Femur (tissue), 1 donor: ENCODE measurements at regions not wholly inside any gene's neighbourhood (a gene's known extent, or its start where the extent isn't known, plus 50 kb on each side); places are given as distances from the start of the nearest gene placed in this dataset.

Experiments used
- DNase-seq: peaks from one replicate; pipeline ENCODE4 v3.0.0-alpha.2; 2017

GRCh38 chr16:86018941-86019340 lies 120.0 kb downstream of the IRF8 start:
- DNase-seq, result no peak

- DNase-seq, result no peak
Measured at GRCh38 chr16:86019446-86020047, 120.6 kb downstream of the IRF8 start.

DNA sequence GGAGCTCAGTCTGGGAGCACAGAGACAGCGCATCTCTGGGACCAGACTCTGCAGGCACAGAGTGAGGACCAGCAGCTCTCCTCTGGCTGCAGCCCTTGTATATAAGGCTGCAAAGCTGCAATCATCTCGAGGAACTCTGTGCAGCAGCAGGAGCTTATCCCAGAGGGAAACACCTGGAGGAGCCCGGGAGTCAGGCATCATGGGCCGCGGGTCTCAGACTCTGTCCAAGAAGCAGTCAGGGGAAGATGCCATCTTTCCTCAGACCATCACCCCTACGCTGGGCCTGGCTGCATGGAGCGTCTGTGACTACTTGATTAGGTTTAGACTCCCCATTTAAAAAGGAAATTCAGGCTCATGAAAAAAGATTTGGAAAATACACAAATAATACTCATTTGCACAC lies 122.0 kb downstream of the IRF8 start:
- DNase-seq, result no peak

DNA sequence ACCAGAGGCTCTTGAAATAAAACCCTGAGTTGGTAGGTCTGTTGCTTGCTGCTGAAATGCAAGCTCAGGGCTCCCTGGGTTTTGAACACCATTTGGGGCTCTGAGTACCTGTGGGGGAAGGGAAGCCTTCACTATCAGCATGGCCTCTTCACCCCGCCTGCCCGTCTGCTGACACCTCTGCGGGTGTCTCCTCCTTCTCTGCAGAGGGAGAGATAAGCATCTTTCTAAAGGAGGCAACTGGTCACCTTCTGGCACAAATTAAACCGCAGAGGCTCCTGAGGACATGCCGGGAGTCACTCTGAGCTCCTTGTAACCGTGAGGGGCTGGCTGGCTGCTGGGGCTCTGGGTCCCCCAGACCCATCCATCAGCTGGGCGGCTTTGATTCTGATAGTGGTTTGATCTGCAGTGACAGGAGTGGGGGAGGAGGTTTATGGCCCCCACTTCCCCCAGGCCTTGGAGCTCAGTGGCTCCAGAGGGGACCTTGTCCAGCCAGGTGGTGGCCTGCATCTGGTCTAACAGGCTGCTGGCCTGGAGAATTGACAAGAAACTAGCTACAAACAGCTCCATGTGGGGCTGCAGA lies 123.5 kb downstream of the IRF8 start:
- DNase-seq, result no peak

DNA sequence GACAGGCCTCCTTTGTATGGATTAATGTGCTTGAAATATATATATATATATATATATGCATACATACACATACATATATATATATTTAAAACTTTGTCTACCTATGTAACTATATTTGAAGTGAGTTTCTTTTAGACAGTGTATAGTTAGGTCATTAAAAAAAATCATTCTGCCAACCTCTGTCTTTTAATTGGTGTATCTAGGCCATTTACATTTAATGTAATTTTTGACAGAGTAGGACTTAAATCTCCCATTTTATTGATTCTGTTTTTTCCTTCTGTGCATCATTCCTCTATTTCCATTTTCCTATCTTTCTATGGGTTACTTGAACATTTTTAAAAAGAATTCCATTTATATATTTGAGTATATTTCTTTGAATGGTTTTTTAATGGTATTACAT lies 125.2 kb downstream of the IRF8 start:
- DNase-seq, result no peak

DNA sequence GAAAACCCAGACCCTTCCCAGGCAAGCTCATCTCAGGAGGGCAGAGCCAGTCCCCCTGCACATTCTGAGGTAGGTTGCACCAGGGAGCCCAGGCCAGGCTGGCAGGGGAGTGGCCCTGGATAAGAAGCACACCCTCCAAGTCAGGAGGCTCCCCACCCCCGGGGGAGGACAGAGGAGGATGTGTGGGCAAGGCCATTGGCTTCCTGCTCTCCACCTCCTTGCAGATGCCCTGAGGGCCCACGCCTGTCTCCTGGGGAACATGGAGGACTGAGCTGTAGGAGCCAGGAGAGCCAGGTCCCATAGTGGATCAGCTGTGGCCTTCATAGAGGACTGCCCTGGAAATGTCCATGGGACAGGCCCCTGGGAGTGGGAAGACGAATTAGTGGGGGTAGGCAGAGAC lies 126.7 kb downstream of the IRF8 start:
- no peak for DNase-seq

GRCh38 chr16:86026171-86026910 lies 127.4 kb downstream of the IRF8 start:
- DNase-seq, result no peak

- no peak for DNase-seq
Measured at GRCh38 chr16:86026916-86027315, 128.0 kb downstream of the IRF8 start.

GRCh38 chr16:86027373-86028126 lies 128.6 kb downstream of the IRF8 start:
- no peak for DNase-seq

GRCh38 chr16:86029131-86029741 lies 130.3 kb downstream of the IRF8 start:
- peak; percentile 83 for DNase-seq

GRCh38 chr16:86030116-86030515 lies 131.2 kb downstream of the IRF8 start:
- no peak for DNase-seq

- DNase-seq, result no peak
Measured at GRCh38 chr16:86031141-86031678, 132.2 kb downstream of the IRF8 start.

DNA sequence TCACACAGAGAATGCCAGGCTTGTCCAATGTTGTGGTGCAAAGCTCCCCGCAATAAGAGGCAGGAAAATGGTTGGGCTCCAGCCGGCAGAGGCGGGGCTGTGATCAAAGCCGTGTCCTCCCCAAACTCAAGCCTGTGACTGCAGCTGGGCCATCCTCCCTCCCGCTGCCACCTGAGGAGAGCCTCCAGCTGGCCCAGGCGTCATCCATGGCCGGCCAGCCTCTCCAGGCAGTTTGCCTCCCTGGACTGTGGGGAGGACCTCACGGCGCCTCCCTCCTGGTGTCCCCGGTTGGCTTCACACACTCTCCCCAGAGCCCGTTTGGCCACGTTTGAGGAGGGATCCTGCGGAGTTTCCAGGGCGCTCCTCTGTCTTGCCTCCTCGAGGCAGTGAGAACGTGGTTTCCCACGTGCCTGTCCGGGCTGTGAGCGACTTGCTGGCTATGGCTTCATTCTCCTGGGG lies 134.1 kb downstream of the IRF8 start:
- DNase-seq, result peak; percentile 78

DNA sequence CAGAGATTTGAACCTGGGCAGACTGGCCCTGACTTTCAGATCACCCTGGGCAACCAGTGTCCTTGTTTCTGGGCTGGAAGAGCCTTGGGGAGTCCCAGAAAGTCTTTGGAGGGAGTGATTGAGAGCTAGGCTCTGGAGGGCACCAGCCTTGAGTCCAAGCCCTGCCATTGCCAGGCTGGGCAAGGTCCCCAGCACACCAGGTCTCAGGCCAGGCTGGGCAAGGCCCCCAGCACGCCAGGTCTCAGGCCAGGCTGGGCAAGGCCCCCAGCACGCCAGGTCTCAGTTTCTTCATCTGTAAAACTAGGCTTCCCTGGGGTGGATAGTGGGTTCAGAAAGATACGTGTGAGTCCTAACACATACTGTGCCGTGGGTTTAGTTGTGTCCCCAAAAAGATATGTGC lies 135.0 kb downstream of the IRF8 start:
- no peak for DNase-seq

GRCh38 chr16:86034421-86034919 lies 135.5 kb downstream of the IRF8 start:
- no peak for DNase-seq

GRCh38 chr16:86035906-86036305 lies 136.9 kb downstream of the IRF8 start:
- no peak for DNase-seq

- peak; percentile 35 for DNase-seq
Measured at GRCh38 chr16:86037999-86038925, 139.3 kb downstream of the IRF8 start.

DNA sequence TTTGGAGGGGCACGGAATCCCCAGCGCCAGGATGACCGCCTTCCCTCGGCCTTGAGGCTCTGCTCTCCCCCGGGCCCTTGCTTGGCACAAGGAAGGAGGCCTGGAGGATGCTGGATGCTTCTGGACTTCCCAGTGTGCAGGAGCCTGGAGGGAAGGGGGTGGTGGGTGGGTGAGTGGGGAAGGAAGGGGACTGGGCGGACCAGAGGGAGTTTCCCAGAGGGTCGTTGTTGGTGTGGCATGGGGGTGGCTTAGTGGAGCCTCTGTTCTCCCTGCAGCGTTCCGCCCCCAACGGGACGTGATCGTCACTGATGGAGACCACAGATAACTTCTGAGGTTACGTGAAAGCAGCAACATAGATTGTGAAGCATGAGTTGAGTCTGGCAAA lies 140.0 kb downstream of the IRF8 start:
- DNase-seq, result peak; percentile 13

GRCh38 chr16:86039606-86040005 lies 140.6 kb downstream of the IRF8 start:
- peak; percentile 16 for DNase-seq

DNA sequence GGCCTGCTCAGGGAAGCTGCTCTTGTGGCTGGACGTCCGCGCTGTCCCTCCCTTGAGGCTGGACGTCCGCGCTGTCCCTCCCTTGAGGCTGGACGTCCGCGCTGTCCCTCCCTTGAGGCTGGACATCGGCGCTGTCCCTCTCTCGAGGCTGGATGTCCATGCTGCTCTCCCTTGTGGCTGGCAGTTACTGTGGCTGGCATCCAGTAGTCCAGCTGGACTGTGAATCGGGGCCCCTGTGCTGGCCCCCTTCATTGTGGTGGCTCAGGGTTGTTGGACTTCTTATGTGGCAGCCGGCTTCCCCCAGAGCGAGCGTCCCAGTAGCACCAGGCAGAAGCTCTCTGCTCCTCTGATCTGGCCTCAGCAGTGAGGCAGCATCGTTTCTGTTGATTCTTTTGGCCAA lies 141.5 kb downstream of the IRF8 start:
- peak; percentile 15 for DNase-seq

- DNase-seq, result peak; percentile 12
Measured at GRCh38 chr16:86041215-86041614, 142.3 kb downstream of the IRF8 start.
